ENCODE measurements at regions not wholly inside any gene's neighbourhood (a gene's known extent, or its start where the extent isn't known, plus 50 kb on each side); places are given as distances from the start of the nearest gene placed in this dataset.

GRCh38 chr2:13113002-13113401 lies 396.3 kb downstream of the TRIB2 start:
- H2BK20ac ChIP-seq (ENCODE audit: low read depth, low read length, poor library complexity, severe bottlenecking), result no peak overlapping the region
- Mint-ChIP-seq H3K27me3 (ENCODE audit: low read depth) (no peaks in the 10 kb centered on the region), H3K4me3 (no peak overlapping the region), H3K9me3 (no peaks in the 10 kb centered on the region; a peak in 1 of 5 replicates), H3K27ac (no peak overlapping the region), H3K4me1 (peaks cover 4 to 5% of the 10 kb centered on the region in 2 experiments; a peak in 3 of 4 replicates), H3K36me3 (ENCODE audit: insufficient read depth in 1 of 3, low read depth in 3 of 3) (no peaks in the 10 kb centered on the region)
- TF ChIP-seq CTCF (conservative IDR thresholded peaks at IDR 0.05), result no peak
- H4K91ac ChIP-seq (ENCODE audit: insufficient read length, low read depth, low read length), result no peak overlapping the region
- no peak overlapping the region for H3K56ac ChIP-seq (ENCODE audit: insufficient read length, low read depth, low read length)
- H4K8ac ChIP-seq (replicated peaks; ENCODE audit: insufficient read length, low read depth, low read length), result no peak overlapping the region
- H3K9me3 ChIP-seq (ENCODE audit: control insufficient read depth, low read depth, low read length), result no peaks in the 10 kb centered on the region
- H4K5ac ChIP-seq (ENCODE audit: insufficient read length, low read depth, low read length), result no peak overlapping the region
- H2BK12ac ChIP-seq (ENCODE audit: insufficient read length, low read depth, low read length), result no peak overlapping the region
- H2AK5ac ChIP-seq (ENCODE audit: insufficient read length, low read length), result no peak overlapping the region
- no peak overlapping the region for H3K4me2 ChIP-seq (ENCODE audit: insufficient read depth, insufficient read length, low read length)
- no peak overlapping the region for H3K23ac ChIP-seq (ENCODE audit: insufficient read length, low read depth, low read length)
- no peaks in the 10 kb centered on the region for H3K79me1 ChIP-seq (ENCODE audit: insufficient read depth, low read depth, low read length, poor library complexity, severe bottlenecking)
- no peak overlapping the region for H3K4ac ChIP-seq (ENCODE audit: low read depth, low read length)
- H3K18ac ChIP-seq (ENCODE audit: insufficient read length, low read depth, low read length), result no peak overlapping the region
- H2BK5ac ChIP-seq (ENCODE audit: insufficient read length, low read length), result no peak overlapping the region
- whole genome bisulfite sequencing (ENCODE audit: extremely low coverage, insufficient read length, low lambda C conversion rate), result no CpG with 5 or more reads among the region's 4 CpGs
- no peaks in the 10 kb centered on the region for H3K23me2 ChIP-seq (ENCODE audit: insufficient read length, low read depth, low read length, poor library complexity, severe bottlenecking)
- H3K79me2 ChIP-seq (ENCODE audit: insufficient read depth, low read length), result no peaks in the 10 kb centered on the region
- H2BK15ac ChIP-seq (ENCODE audit: low read depth, low read length), result no peak overlapping the region
- H3K9ac ChIP-seq (ENCODE audit: extremely low read depth, insufficient read length, low read length), result no peak overlapping the region
- H3T11ph ChIP-seq (ENCODE audit: low read length), result no peak overlapping the region
- H3K27me3 ChIP-seq (ENCODE audit: insufficient read depth, low read length), result no peaks in the 10 kb centered on the region
- H2BK120ac ChIP-seq (ENCODE audit: low read depth, low read length, poor library complexity, severe bottlenecking), result no peak overlapping the region
- DNase-seq, result no peak
- no peak overlapping the region for H3K14ac ChIP-seq (ENCODE audit: insufficient read depth, low read length)
- no peak overlapping the region for H2AFZ ChIP-seq (ENCODE audit: low read length)
- H3K27ac ChIP-seq (ENCODE audit: insufficient read length, low read depth, low read length), result no peak overlapping the region
- no peaks in the 10 kb centered on the region for H3K4me1 ChIP-seq (ENCODE audit: insufficient read depth, low read length)
- H4K20me1 ChIP-seq (ENCODE audit: control insufficient read depth, insufficient read depth, insufficient read length), result no peaks in the 10 kb centered on the region
